ENCODE measurements at regions not wholly inside any gene's neighbourhood (a gene's known extent, or its start where the extent isn't known, plus 50 kb on each side); places are given as distances from the start of the nearest gene placed in this dataset.
A peak's percentile ranks its signal among the peaks of the same experiment; 100 is the strongest.

GRCh38 chr13:99120751-99121150, 79.9 kb upstream of the UBAC2 start:
- H3K27ac Mint-ChIP-seq = no peak overlapping the region
- peaks cover 5% of the 10 kb centered on the region; the same call in 1 of the 2 replicates for H3K9me3 Mint-ChIP-seq
- peaks cover 82% of the 10 kb centered on the region for H3K27me3 Mint-ChIP-seq (ENCODE audit: low read depth)
- H3K36me3 Mint-ChIP-seq = no peaks in the 10 kb centered on the region
- DNase-seq (ENCODE audit: low spot score) (no peak), ATAC-seq (peak; percentile 70)
- H3K4me3 Mint-ChIP-seq = no peak overlapping the region
- ChIA-PET POLR2A (no interaction called here), CTCF (no interaction called here)
- TF ChIP-seq, protein P1, sequence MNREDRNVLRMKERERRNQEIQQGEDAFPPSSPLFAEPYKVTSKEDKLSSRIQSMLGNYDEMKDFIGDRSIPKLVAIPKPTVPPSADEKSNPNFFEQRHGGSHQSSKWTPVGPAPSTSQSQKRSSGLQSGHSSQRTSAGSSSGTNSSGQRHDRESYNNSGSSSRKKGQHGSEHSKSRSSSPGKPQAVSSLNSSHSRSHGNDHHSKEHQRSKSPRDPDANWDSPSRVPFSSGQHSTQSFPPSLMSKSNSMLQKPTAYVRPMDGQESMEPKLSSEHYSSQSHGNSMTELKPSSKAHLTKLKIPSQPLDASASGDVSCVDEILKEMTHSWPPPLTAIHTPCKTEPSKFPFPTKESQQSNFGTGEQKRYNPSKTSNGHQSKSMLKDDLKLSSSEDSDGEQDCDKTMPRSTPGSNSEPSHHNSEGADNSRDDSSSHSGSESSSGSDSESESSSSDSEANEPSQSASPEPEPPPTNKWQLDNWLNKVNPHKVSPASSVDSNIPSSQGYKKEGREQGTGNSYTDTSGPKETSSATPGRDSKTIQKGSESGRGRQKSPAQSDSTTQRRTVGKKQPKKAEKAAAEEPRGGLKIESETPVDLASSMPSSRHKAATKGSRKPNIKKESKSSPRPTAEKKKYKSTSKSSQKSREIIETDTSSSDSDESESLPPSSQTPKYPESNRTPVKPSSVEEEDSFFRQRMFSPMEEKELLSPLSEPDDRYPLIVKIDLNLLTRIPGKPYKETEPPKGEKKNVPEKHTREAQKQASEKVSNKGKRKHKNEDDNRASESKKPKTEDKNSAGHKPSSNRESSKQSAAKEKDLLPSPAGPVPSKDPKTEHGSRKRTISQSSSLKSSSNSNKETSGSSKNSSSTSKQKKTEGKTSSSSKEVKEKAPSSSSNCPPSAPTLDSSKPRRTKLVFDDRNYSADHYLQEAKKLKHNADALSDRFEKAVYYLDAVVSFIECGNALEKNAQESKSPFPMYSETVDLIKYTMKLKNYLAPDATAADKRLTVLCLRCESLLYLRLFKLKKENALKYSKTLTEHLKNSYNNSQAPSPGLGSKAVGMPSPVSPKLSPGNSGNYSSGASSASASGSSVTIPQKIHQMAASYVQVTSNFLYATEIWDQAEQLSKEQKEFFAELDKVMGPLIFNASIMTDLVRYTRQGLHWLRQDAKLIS (CRISPR knock-in tag; IDR thresholded peaks at IDR 0.05; ENCODE audit: borderline replicate concordance) = no peak
- TF ChIP-seq GABPB1 (CRISPR knock-in tag; IDR thresholded peaks at IDR 0.05) = no peak
- no peak for TF ChIP-seq TEAD4 (CRISPR knock-in tag; IDR thresholded peaks at IDR 0.05)
- no peak for TF ChIP-seq ZNF512 (CRISPR knock-in tag; IDR thresholded peaks at IDR 0.05; ENCODE audit: borderline replicate concordance)
- TF ChIP-seq, protein P2, sequence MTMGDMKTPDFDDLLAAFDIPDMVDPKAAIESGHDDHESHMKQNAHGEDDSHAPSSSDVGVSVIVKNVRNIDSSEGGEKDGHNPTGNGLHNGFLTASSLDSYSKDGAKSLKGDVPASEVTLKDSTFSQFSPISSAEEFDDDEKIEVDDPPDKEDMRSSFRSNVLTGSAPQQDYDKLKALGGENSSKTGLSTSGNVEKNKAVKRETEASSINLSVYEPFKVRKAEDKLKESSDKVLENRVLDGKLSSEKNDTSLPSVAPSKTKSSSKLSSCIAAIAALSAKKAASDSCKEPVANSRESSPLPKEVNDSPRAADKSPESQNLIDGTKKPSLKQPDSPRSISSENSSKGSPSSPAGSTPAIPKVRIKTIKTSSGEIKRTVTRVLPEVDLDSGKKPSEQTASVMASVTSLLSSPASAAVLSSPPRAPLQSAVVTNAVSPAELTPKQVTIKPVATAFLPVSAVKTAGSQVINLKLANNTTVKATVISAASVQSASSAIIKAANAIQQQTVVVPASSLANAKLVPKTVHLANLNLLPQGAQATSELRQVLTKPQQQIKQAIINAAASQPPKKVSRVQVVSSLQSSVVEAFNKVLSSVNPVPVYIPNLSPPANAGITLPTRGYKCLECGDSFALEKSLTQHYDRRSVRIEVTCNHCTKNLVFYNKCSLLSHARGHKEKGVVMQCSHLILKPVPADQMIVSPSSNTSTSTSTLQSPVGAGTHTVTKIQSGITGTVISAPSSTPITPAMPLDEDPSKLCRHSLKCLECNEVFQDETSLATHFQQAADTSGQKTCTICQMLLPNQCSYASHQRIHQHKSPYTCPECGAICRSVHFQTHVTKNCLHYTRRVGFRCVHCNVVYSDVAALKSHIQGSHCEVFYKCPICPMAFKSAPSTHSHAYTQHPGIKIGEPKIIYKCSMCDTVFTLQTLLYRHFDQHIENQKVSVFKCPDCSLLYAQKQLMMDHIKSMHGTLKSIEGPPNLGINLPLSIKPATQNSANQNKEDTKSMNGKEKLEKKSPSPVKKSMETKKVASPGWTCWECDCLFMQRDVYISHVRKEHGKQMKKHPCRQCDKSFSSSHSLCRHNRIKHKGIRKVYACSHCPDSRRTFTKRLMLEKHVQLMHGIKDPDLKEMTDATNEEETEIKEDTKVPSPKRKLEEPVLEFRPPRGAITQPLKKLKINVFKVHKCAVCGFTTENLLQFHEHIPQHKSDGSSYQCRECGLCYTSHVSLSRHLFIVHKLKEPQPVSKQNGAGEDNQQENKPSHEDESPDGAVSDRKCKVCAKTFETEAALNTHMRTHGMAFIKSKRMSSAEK (CRISPR knock-in tag; IDR thresholded peaks at IDR 0.05; ENCODE audit: borderline replicate concordance) = no peak
- no peak for TF ChIP-seq USF1 (CRISPR knock-in tag; IDR thresholded peaks at IDR 0.05)
- no peak for TF ChIP-seq ATF2 (CRISPR knock-in tag; IDR thresholded peaks at IDR 0.05; ENCODE audit: borderline replicate concordance, low read depth)
- TF ChIP-seq, protein P3, sequence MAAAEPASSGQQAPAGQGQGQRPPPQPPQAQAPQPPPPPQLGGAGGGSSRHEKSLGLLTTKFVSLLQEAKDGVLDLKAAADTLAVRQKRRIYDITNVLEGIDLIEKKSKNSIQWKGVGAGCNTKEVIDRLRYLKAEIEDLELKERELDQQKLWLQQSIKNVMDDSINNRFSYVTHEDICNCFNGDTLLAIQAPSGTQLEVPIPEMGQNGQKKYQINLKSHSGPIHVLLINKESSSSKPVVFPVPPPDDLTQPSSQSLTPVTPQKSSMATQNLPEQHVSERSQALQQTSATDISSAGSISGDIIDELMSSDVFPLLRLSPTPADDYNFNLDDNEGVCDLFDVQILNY (CRISPR knock-in tag; IDR thresholded peaks at IDR 0.05) = no peak
- TF ChIP-seq ZNF396 (CRISPR knock-in tag; IDR thresholded peaks at IDR 0.05; ENCODE audit: borderline replicate concordance) = no peak
- no peak for TF ChIP-seq IRF1 (CRISPR knock-in tag; IDR thresholded peaks at IDR 0.05)
- no peak for TF ChIP-seq GRHL2 (CRISPR knock-in tag; IDR thresholded peaks at IDR 0.05; ENCODE audit: insufficient replicate concordance, severe bottlenecking)
- no peak for TF ChIP-seq SMAD3 (CRISPR knock-in tag; IDR thresholded peaks at IDR 0.05; ENCODE audit: borderline replicate concordance)
- no peak for TF ChIP-seq HMGA2 (CRISPR knock-in tag; IDR thresholded peaks at IDR 0.05)
- TF ChIP-seq, protein P4, sequence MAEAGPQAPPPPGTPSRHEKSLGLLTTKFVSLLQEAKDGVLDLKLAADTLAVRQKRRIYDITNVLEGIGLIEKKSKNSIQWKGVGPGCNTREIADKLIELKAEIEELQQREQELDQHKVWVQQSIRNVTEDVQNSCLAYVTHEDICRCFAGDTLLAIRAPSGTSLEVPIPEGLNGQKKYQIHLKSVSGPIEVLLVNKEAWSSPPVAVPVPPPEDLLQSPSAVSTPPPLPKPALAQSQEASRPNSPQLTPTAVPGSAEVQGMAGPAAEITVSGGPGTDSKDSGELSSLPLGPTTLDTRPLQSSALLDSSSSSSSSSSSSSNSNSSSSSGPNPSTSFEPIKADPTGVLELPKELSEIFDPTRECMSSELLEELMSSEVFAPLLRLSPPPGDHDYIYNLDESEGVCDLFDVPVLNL (CRISPR knock-in tag; IDR thresholded peaks at IDR 0.05; ENCODE audit: borderline replicate concordance, low read depth) = no peak
- no peak for TF ChIP-seq MYBL2 (CRISPR knock-in tag; IDR thresholded peaks at IDR 0.05)
- TF ChIP-seq ZBTB21 (CRISPR knock-in tag; IDR thresholded peaks at IDR 0.05; ENCODE audit: borderline replicate concordance) = no peak
- H3K4me1 Mint-ChIP-seq = peaks cover 34% of the 10 kb centered on the region

Data from WTC11 (cell line).